ENCODE measurements at regions not wholly inside any gene's neighbourhood (a gene's known extent, or its start where the extent isn't known, plus 50 kb on each side); places are given as distances from the start of the nearest gene placed in this dataset.
"Not testable (repeated sequence)": the region's sequence is repeated elsewhere in the genome, so short reads cannot be mapped to it uniquely, and the experiment has no call there.

DNA sequence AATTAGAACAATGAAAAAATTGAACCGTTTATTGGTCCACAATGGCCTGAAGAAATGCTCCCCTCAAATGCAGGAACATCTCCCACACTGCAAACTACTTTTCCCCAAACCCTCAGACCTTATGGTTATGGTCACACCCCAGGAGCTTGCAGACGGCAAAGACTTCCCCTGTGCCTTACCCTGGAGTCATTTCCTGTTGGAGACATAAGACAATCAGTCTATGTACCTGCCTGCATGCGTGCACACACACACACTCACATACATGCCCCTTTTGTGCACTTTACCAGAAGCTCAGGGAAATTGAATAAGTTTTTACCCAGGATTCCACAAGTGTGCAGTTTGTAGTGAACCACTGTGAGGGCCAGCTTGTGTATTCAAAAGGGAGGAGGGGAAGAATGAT, 281.9 kb upstream of the CELF4 start:
- DNase-seq (ENCODE audit: low read depth) = no peak
- Histone ChIP-seq H3K4me1 (ENCODE audit: control insufficient read depth, insufficient read depth, low read length) (no peaks in the 10 kb centered on the region), H3K9me3 (ENCODE audit: control insufficient read depth, low read length) (no peaks in the 10 kb centered on the region), H3K4me3 (ENCODE audit: low read length) (no peak overlapping the region), H3K27me3 (replicated peaks; ENCODE audit: control insufficient read depth, insufficient read depth, low read length) (no peaks in the 10 kb centered on the region), H3K9ac (ENCODE audit: low read length) (no peak overlapping the region), H3K36me3 (ENCODE audit: control insufficient read depth, insufficient read depth, low read length, severe bottlenecking) (no peaks in the 10 kb centered on the region)

DNA sequence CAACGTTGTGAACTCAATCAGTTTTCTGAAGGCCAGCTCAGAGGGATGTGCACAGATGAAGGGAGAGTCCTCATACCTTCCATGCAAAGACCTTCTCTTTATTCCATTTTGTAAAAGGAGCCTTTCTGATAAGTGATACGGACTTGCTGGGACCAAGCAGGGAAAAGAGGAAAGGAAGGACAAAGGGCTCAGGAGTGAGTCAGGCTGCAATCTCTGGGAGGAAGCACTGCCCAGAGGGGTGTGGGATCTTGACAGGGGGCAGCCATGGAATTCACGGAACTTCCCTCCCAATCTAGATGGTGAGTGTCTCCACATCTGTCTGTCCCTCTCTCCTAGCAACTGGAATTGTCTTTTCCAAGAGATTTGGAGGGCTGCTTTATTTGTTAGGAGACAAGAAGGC, 281.4 kb upstream of the CELF4 start:
- Histone ChIP-seq H3K36me3 (ENCODE audit: control insufficient read depth, insufficient read depth, low read length, severe bottlenecking) (no peaks in the 10 kb centered on the region), H3K27me3 (replicated peaks; ENCODE audit: control insufficient read depth, insufficient read depth, low read length) (no peaks in the 10 kb centered on the region), H3K9me3 (ENCODE audit: control insufficient read depth, low read length) (no peaks in the 10 kb centered on the region), H3K4me1 (ENCODE audit: control insufficient read depth, insufficient read depth, low read length) (no peaks in the 10 kb centered on the region), H3K9ac (ENCODE audit: low read length) (no peak overlapping the region), H3K4me3 (ENCODE audit: low read length) (no peak overlapping the region)
- DNase-seq (ENCODE audit: low read depth) = no peak

DNA sequence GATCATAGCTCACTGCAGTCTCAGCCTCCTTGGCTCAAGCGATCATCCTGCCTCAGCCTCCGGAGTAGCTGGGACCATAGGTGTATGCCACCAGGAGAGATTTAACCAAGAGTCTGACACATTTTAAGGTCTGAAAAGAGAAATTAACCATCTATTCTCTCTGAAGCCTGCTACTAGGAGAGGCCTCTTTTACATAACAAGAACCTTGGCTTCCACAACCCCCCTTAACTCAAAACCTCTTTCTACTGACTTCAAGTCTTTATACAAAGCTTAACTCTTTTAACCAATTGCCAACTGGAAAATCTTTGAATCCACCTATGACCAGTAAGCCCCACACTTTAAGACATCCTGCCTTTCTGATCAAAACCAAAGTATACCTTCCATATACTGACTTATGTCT, 279.9 kb upstream of the CELF4 start:
- Histone ChIP-seq H3K27me3 (replicated peaks; ENCODE audit: control insufficient read depth, insufficient read depth, low read length) (no peaks in the 10 kb centered on the region), H3K9me3 (ENCODE audit: control insufficient read depth, low read length) (no peaks in the 10 kb centered on the region), H3K4me1 (ENCODE audit: control insufficient read depth, insufficient read depth, low read length) (no peaks in the 10 kb centered on the region), H3K36me3 (ENCODE audit: control insufficient read depth, insufficient read depth, low read length, severe bottlenecking) (no peaks in the 10 kb centered on the region), H3K9ac (ENCODE audit: low read length) (no peak overlapping the region), H3K4me3 (ENCODE audit: low read length) (no peak overlapping the region)
- no peak for DNase-seq (ENCODE audit: low read depth)

DNA sequence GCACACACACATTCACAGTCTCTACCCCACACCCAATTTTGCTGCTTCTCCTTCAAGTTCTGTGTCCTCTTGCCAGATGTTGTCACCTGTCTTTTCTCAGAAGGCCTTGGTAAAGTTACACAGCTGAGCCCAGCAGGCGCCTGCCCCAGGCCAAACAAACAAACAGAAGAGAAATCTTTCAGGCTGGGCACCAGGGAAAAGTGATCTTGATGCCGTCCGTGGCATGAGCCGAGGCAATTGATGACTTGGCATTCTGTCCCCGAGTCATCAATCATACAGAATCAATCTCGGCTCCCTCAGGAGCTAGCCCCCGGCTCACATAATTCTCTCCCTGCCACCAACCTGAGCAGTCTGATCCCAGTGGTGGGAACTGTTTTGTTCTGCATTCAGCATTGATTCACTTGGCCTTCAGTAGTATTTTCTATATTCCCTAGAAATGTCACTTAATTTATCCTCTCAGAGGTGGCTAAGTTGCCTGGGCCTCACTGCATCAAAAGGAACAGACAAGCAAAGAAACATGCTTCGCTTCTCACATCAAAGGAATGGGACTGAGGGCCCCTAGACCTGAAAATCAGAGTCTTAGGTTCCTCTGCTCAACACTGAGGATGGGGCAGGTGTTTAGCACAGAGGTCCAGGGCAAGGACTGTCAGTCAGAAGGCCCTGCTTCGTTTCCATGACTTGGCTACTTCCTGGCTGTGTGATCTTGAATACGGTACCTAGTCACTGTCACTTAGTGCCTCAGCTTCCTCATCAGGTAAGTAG, 278.8 kb upstream of the CELF4 start:
- Histone ChIP-seq H3K9ac (ENCODE audit: low read length) (no peak overlapping the region), H3K9me3 (ENCODE audit: control insufficient read depth, low read length) (no peaks in the 10 kb centered on the region), H3K4me1 (ENCODE audit: control insufficient read depth, insufficient read depth, low read length) (no peaks in the 10 kb centered on the region), H3K36me3 (ENCODE audit: control insufficient read depth, insufficient read depth, low read length, severe bottlenecking) (no peaks in the 10 kb centered on the region), H3K4me3 (ENCODE audit: low read length) (no peak overlapping the region), H3K27me3 (replicated peaks; ENCODE audit: control insufficient read depth, insufficient read depth, low read length) (no peaks in the 10 kb centered on the region)
- DNase-seq (ENCODE audit: low read depth) = no peak

DNA sequence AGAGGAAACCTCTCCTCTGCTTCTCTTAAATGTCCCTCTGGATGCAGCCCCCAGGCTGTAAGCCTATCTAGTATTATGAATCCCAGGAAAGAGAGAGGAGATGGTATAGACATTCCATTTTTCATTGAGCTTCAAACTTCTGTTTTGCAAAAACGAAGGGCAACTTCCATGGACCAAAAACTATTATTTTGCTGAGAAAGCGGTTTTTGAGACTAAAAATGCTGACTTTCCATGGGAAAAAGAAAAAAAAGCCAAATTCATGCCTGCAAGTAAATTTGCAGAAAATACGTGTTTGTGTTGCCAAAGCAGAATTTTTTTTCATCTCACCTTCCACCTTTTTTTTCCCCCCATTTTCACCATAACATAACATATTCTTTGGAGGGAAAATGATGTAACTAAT, 272.5 kb upstream of the CELF4 start:
- Histone ChIP-seq H3K4me3 (ENCODE audit: low read length) (no peak overlapping the region), H3K36me3 (ENCODE audit: control insufficient read depth, insufficient read depth, low read length, severe bottlenecking) (no peaks in the 10 kb centered on the region), H3K27me3 (replicated peaks; ENCODE audit: control insufficient read depth, insufficient read depth, low read length) (no peaks in the 10 kb centered on the region), H3K9me3 (ENCODE audit: control insufficient read depth, low read length) (no peaks in the 10 kb centered on the region), H3K9ac (ENCODE audit: low read length) (no peak overlapping the region), H3K4me1 (ENCODE audit: control insufficient read depth, insufficient read depth, low read length) (no peaks in the 10 kb centered on the region)
- DNase-seq (ENCODE audit: low read depth) = no peak

DNA sequence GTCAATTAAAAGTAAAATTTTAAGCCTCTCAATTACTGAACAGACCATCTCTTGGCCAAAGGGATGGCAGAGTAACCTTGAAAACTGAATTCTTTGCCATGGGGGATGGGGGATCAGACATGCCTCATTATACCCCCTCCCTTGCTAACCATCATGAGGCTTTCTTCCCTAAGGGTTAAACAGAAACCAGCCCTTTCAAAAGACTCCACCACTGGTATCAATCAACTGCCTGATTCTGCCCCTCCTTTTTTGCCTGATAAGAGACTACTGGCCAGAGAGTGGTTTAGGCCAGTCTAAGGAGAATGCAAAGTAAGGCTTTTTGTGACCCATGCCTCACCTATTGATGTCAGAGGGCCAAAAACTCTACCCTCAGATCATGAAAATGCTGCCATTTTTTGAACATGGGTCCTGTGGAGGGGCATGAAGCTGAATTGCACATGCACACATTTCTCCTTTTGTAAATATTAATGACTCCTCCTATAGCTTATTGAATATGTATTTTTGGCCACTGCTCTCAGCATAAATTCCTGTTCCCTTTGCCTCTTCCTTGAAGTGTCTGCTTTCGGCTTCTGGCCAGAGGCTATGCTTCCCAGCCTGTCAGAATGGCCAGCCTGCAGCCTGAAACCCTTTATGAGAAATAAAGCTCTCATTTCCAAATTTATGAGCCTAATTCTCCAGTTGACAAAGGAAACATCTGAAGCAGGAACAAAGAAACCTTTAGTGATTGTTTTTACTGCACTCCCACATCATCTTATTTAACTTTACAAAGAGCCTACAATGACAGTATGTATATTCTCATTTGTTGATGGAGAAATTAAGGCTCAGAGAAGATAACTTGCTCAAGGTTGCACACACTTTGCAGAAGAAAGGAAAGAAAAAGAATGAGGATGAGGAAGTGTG, 270.7 kb upstream of the CELF4 start:
- H3K4me1 ChIP-seq (ENCODE audit: control insufficient read depth, insufficient read depth, low read length) = no peaks in the 10 kb centered on the region
- no peaks in the 10 kb centered on the region for H3K9me3 ChIP-seq (ENCODE audit: control insufficient read depth, low read length)
- H3K9ac ChIP-seq (ENCODE audit: low read length) = no peak overlapping the region

DNA sequence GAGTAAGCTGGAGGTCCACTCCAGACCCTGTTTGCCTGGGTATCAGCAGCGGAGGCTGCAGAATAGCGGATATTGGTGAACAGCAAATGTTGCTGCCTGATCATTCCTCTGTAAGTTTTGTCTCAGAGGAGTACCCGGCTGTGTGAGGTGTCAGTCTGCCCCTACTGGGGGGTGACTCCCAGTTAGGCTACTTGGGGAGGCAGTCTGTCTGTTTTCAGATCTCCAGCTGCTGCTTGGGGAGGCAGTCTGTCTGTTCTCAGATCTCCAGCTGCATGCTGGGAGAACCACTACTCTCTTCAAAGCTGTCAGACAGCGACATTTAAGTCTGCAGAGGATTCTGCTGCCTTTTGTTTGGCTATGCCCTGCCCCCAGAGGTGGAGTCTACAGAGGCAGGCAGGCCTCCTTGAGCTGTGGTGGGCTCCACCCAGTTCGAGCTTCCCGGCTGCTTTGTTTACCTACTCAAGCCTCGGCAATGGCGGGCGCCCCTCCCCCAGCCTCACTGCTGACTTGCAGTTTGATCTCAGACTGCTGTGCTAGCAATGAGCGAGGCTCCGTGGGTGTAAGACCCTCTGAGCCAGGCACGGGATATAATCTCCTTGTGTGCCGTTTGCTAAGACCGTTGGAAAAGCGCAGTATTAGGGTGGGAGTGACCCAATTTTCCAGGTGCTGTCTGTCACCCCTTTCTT, 266.6 kb upstream of the CELF4 start:
- not testable (repeated sequence) for H3K4me3 ChIP-seq (ENCODE audit: low read length); DNase-seq (ENCODE audit: low read depth); H3K9me3 ChIP-seq (ENCODE audit: control insufficient read depth, low read length); H3K36me3 ChIP-seq (ENCODE audit: control insufficient read depth, insufficient read depth, low read length, severe bottlenecking); H3K4me1 ChIP-seq (ENCODE audit: control insufficient read depth, insufficient read depth, low read length); H3K9ac ChIP-seq (ENCODE audit: low read length); H3K27me3 ChIP-seq (replicated peaks; ENCODE audit: control insufficient read depth, insufficient read depth, low read length)

More for the DNA sequence above, 270.7 kb upstream of the CELF4 start:
- Histone ChIP-seq H3K27me3 (replicated peaks; ENCODE audit: control insufficient read depth, insufficient read depth, low read length) (no peaks in the 10 kb centered on the region), H3K4me3 (ENCODE audit: low read length) (no peak overlapping the region), H3K36me3 (ENCODE audit: control insufficient read depth, insufficient read depth, low read length, severe bottlenecking) (no peaks in the 10 kb centered on the region)
- no peak for DNase-seq (ENCODE audit: low read depth)

DNA sequence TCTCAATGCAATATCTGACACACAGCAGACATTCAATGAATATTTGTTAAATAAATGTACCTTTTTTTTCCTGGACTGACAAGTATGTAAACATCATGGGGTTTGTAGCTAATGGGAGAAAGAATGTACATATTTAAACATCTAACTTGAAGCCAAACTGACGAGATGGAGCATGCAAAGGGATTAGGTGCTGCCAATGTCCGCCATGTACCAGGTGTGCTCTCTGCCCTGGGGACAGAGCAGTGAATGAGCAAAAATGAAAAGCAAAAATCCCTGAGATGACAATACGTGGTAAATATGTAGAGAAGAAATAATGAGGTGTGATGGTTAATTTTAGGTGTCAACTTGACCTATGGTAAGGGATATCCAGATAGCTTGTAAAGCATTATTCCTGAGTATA, 247.4 kb upstream of the CELF4 start:
- Histone ChIP-seq H3K9me3 (ENCODE audit: control insufficient read depth, low read length) (peaks cover 6% of the 10 kb centered on the region), H3K4me3 (ENCODE audit: low read length) (no peak overlapping the region), H3K27me3 (replicated peaks; ENCODE audit: control insufficient read depth, insufficient read depth, low read length) (no peaks in the 10 kb centered on the region), H3K36me3 (ENCODE audit: control insufficient read depth, insufficient read depth, low read length, severe bottlenecking) (no peaks in the 10 kb centered on the region), H3K4me1 (ENCODE audit: control insufficient read depth, insufficient read depth, low read length) (no peaks in the 10 kb centered on the region), H3K9ac (ENCODE audit: low read length) (no peak overlapping the region)
- no peak for DNase-seq (ENCODE audit: low read depth)

DNA sequence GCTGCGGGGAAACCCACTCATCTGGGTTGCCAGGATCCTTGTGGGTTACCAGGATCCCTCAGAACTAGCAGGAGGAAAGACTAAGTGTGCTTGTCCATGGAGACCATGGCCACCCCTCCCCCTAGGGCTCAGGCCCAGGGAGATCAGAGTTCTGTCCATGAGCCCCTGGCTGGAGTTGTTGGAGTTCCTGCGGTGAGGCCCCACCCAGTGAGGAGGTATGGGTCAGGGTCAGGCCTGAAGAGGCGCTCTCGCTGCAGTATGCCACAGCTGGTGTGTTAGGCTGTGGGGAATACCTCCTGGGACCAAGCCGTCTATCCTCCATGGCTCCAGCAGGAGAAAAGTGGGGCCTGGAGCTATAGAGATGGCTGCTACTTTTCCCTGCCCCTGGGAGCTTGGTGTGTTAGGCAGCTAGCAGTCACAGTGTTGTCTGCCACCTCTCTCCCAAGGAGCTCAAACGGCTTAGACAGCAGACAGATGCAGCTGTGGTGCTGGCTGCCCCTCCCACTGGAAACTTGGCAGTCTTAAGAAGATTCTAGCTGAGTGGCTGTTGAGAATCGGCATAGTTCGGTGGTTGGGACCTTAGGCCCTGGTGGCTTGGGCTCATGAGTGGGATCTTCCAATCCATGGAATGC, 240.3 kb upstream of the CELF4 start:
- Histone ChIP-seq H3K36me3 (ENCODE audit: control insufficient read depth, insufficient read depth, low read length, severe bottlenecking) (no peaks in the 10 kb centered on the region), H3K9ac (ENCODE audit: low read length) (no peak overlapping the region), H3K9me3 (ENCODE audit: control insufficient read depth, low read length) (peaks cover 3% of the 10 kb centered on the region), H3K4me3 (ENCODE audit: low read length) (no peak overlapping the region), H3K27me3 (replicated peaks; ENCODE audit: control insufficient read depth, insufficient read depth, low read length) (no peaks in the 10 kb centered on the region), H3K4me1 (ENCODE audit: control insufficient read depth, insufficient read depth, low read length) (no peaks in the 10 kb centered on the region)
- DNase-seq (ENCODE audit: low read depth) = no peak

DNA sequence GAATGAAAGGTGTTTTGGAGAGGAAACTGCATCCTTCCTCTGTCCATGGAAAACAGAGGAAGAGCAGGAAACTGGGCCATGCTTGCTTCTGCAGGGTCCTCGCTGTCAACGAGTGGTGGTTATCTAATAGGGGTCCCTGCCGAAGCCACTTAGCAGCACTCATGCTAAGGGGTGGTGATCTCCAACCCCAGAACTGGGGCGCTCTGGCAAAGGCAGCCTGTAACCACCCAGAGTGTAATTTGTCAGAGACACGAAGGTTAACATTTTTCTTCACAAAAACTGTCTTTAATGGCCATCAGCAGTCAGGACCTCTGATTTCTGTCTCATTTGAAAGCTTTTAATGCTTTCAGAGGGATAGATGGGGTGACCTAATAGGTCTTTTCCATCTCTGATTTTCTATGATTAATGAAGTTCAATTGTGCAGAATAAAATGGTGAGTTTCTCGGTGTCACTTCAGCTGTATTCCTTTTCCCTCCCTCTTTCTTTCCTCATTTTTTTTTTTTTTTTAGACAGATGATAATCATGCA, 231.3 kb upstream of the CELF4 start:
- no peak overlapping the region for H3K9ac ChIP-seq (ENCODE audit: low read length)
- H3K4me3 ChIP-seq (ENCODE audit: low read length) = no peak overlapping the region
- DNase-seq (ENCODE audit: low read depth) = no peak
- H3K36me3 ChIP-seq (ENCODE audit: control insufficient read depth, insufficient read depth, low read length, severe bottlenecking) = no peaks in the 10 kb centered on the region
- no peaks in the 10 kb centered on the region for H3K9me3 ChIP-seq (ENCODE audit: control insufficient read depth, low read length)
- H3K4me1 ChIP-seq (ENCODE audit: control insufficient read depth, insufficient read depth, low read length) = no peaks in the 10 kb centered on the region
- H3K27me3 ChIP-seq (replicated peaks; ENCODE audit: control insufficient read depth, insufficient read depth, low read length) = no peaks in the 10 kb centered on the region

DNA sequence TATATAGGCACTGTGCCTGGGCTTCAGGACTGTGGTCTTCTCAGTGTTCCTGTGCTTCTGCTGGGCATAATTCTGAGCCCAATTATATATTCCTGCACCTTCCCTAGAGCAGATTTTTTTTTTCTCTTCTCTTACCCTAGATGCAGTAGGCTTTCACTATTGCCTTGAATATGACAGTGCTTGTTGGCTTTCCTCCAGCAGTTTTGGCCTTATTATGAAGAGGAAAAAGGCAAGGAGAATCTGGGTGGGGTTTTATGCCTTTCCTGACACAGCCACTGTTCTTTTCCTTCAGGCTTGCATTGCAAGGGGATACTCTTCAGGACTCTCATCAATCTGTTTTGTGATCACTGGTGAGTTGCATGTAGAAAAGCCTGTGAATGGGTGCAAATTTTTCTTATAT, 221.9 kb upstream of the CELF4 start:
- no peak for DNase-seq (ENCODE audit: low read depth)
- H3K4me1 ChIP-seq (ENCODE audit: control insufficient read depth, insufficient read depth, low read length) = no peaks in the 10 kb centered on the region
- H3K4me3 ChIP-seq (ENCODE audit: low read length) = no peak overlapping the region
- no peaks in the 10 kb centered on the region for H3K27me3 ChIP-seq (replicated peaks; ENCODE audit: control insufficient read depth, insufficient read depth, low read length)
- H3K9me3 ChIP-seq (ENCODE audit: control insufficient read depth, low read length) = no peaks in the 10 kb centered on the region
- H3K9ac ChIP-seq (ENCODE audit: low read length) = no peak overlapping the region
- H3K36me3 ChIP-seq (ENCODE audit: control insufficient read depth, insufficient read depth, low read length, severe bottlenecking) = no peaks in the 10 kb centered on the region
